Spleen (tissue), 7 donors: ENCODE measurements at regions not wholly inside any gene's neighbourhood (a gene's known extent, or its start where the extent isn't known, plus 50 kb on each side); places are given as distances from the start of the nearest gene placed in this dataset.

Source experiments
- CTCF ChIP-seq, 11 experiments: fragments of 200-600 bp in 7 of 11; fragments of 450-650 bp in 4 of 11; sonication (generic) in 4 of 11; IDR thresholded peaks in 8 of 11; conservative IDR thresholded peaks in 3 of 11; 1 replicate in 7 of 11; 2 replicates in 4 of 11; pipeline versions ENCODE4 v1.4.0 to v1.8.0; 2016 to 2021; ENCODE audit warnings: antibody characterized with exemption in 11 of 11, inconsistent platforms in 4 of 11, mild to moderate bottlenecking in 1 of 11
- POLR2A ChIP-seq, 3 donors: fragments of 450-650 bp; IDR thresholded peaks; one replicate each; pipeline ENCODE4 v1.5.1; 2017; ENCODE audit warnings: antibody characterized with exemption in 3 of 3, mild to moderate bottlenecking in 1 of 3
- donor health status: DM: no; HTN: no; CAD: no; lungs with moderate emphysema.
- donor health status: DM: no; HTN: no; CAD: no.
- donor health status: DM: no; HTN: no; CAD: no.

DNA sequence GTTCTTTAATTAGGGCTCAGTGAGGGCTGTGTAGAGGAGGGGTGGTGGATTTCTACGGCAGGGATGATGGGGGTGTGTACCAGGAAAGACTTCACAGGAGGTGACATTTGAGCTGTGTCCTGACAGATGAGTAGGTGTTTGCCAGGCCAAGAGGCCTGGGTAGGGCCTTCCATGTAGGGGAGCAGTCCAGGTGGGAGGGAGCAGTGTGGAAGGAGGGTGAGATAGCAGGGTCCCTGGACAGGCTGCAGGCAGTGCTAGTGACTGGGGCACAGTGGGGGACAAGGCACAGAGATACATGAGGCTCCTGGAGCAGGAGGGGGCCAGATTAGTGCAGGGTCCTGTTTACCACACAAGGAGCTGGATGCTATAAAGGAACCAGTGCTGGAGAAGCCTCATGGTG lies 147.9 kb upstream of the CADM1 start:
- TF ChIP-seq POLR2A (IDR thresholded peaks at IDR 0.05), result no peak
- TF ChIP-seq CTCF (IDR thresholded peaks at IDR 0.05 in 8 of 11, conservative IDR thresholded peaks at IDR 0.05 in 3 of 11), result no peak
